ENCODE measurements at regions not wholly inside any gene's neighbourhood (a gene's known extent, or its start where the extent isn't known, plus 50 kb on each side); places are given as distances from the start of the nearest gene placed in this dataset.
A peak's percentile ranks its signal among the peaks of the same experiment; 100 is the strongest.
"Not testable (repeated sequence)": the region's sequence is repeated elsewhere in the genome, so short reads cannot be mapped to it uniquely, and the experiment has no call there.

GRCh38 chr21:15204970-15205286 is 140.1 kb upstream of the NRIP1 start:
- DNase-seq (ENCODE audit: insufficient read length): no peak
- no peak for TF ChIP-seq POLR2A (IDR thresholded peaks at IDR 0.05; ENCODE audit: low read depth, low read length)
- no peak for TF ChIP-seq POLR2AphosphoS5 (IDR thresholded peaks at IDR 0.05; ENCODE audit: low read depth, low read length)
- TF ChIP-seq TAF1 (IDR thresholded peaks at IDR 0.05; ENCODE audit: borderline replicate concordance, low read depth, low read length): no peak
- FAIRE-seq: no peak

- TF ChIP-seq POLR2A (IDR thresholded peaks at IDR 0.05; ENCODE audit: low read depth, low read length) (no peak), POLR2AphosphoS5 (IDR thresholded peaks at IDR 0.05; ENCODE audit: low read depth, low read length) (no peak), TAF1 (IDR thresholded peaks at IDR 0.05; ENCODE audit: borderline replicate concordance, low read depth, low read length) (no peak)
- no peak for FAIRE-seq
- peak; percentile 13 for DNase-seq (ENCODE audit: insufficient read length)
Measured at GRCh38 chr21:15206514-15206913, 141.7 kb upstream of the NRIP1 start.

GRCh38 chr21:15207231-15207630 is 142.4 kb upstream of the NRIP1 start:
- FAIRE-seq (no peak), DNase-seq (ENCODE audit: insufficient read length) (no peak)
- TF ChIP-seq POLR2AphosphoS5 (IDR thresholded peaks at IDR 0.05; ENCODE audit: low read depth, low read length) (no peak), TAF1 (IDR thresholded peaks at IDR 0.05; ENCODE audit: borderline replicate concordance, low read depth, low read length) (no peak), POLR2A (IDR thresholded peaks at IDR 0.05; ENCODE audit: low read depth, low read length) (no peak)

GRCh38 chr21:15207635-15208370 is 143.0 kb upstream of the NRIP1 start:
- TF ChIP-seq TAF1 (IDR thresholded peaks at IDR 0.05; ENCODE audit: borderline replicate concordance, low read depth, low read length): no peak
- peak; percentile 42 for FAIRE-seq
- no peak for DNase-seq (ENCODE audit: insufficient read length)

- DNase-seq (ENCODE audit: insufficient read length) (no peak), FAIRE-seq (no peak)
- TF ChIP-seq POLR2AphosphoS5 (IDR thresholded peaks at IDR 0.05; ENCODE audit: low read depth, low read length) (no peak), POLR2A (IDR thresholded peaks at IDR 0.05; ENCODE audit: low read depth, low read length) (no peak), TAF1 (IDR thresholded peaks at IDR 0.05; ENCODE audit: borderline replicate concordance, low read depth, low read length) (no peak)
Measured at GRCh38 chr21:15208786-15209185, 144.0 kb upstream of the NRIP1 start.

GRCh38 chr21:15209224-15209623 is 144.4 kb upstream of the NRIP1 start:
- DNase-seq (ENCODE audit: insufficient read length) (no peak), FAIRE-seq (no peak)
- no peak for TF ChIP-seq POLR2AphosphoS5 (IDR thresholded peaks at IDR 0.05; ENCODE audit: low read depth, low read length)
- no peak for TF ChIP-seq POLR2A (IDR thresholded peaks at IDR 0.05; ENCODE audit: low read depth, low read length)
- TF ChIP-seq TAF1 (IDR thresholded peaks at IDR 0.05; ENCODE audit: borderline replicate concordance, low read depth, low read length): no peak

- no peak for DNase-seq (ENCODE audit: insufficient read length)
- FAIRE-seq: no peak
Measured at GRCh38 chr21:15210235-15210678, 145.5 kb upstream of the NRIP1 start.

GRCh38 chr21:15211491-15212133 is 146.8 kb upstream of the NRIP1 start:
- no peak for DNase-seq (ENCODE audit: insufficient read length)
- FAIRE-seq: no peak
- TF ChIP-seq POLR2A (IDR thresholded peaks at IDR 0.05; ENCODE audit: low read depth, low read length) (no peak), POLR2AphosphoS5 (IDR thresholded peaks at IDR 0.05; ENCODE audit: low read depth, low read length) (no peak), TAF1 (IDR thresholded peaks at IDR 0.05; ENCODE audit: borderline replicate concordance, low read depth, low read length) (no peak)

More at GRCh38 chr21:15210235-15210678, 145.5 kb upstream of the NRIP1 start:
- TF ChIP-seq POLR2AphosphoS5 (IDR thresholded peaks at IDR 0.05; ENCODE audit: low read depth, low read length) (no peak), POLR2A (IDR thresholded peaks at IDR 0.05; ENCODE audit: low read depth, low read length) (no peak), TAF1 (IDR thresholded peaks at IDR 0.05; ENCODE audit: borderline replicate concordance, low read depth, low read length) (no peak)

- DNase-seq (ENCODE audit: insufficient read length) (no peak), FAIRE-seq (no peak)
- no peak for TF ChIP-seq POLR2AphosphoS5 (IDR thresholded peaks at IDR 0.05; ENCODE audit: low read depth, low read length)
- no peak for TF ChIP-seq POLR2A (IDR thresholded peaks at IDR 0.05; ENCODE audit: low read depth, low read length)
- no peak for TF ChIP-seq TAF1 (IDR thresholded peaks at IDR 0.05; ENCODE audit: borderline replicate concordance, low read depth, low read length)
Measured at GRCh38 chr21:15212206-15212605, 147.4 kb upstream of the NRIP1 start.

GRCh38 chr21:15218476-15218875 is 153.7 kb upstream of the NRIP1 start:
- FAIRE-seq; DNase-seq (ENCODE audit: insufficient read length): not testable (repeated sequence)

- DNase-seq (ENCODE audit: insufficient read length): no peak
- no peak for FAIRE-seq
- no peak for TF ChIP-seq POLR2A (IDR thresholded peaks at IDR 0.05; ENCODE audit: low read depth, low read length)
Measured at GRCh38 chr21:15219039-15219438, 154.2 kb upstream of the NRIP1 start.

GRCh38 chr21:15219894-15220293 is 155.1 kb upstream of the NRIP1 start:
- no peak for TF ChIP-seq TAF1 (IDR thresholded peaks at IDR 0.05; ENCODE audit: borderline replicate concordance, low read depth, low read length)
- TF ChIP-seq POLR2A (IDR thresholded peaks at IDR 0.05; ENCODE audit: low read depth, low read length): no peak
- no peak for TF ChIP-seq POLR2AphosphoS5 (IDR thresholded peaks at IDR 0.05; ENCODE audit: low read depth, low read length)

More at GRCh38 chr21:15219894-15220293, 155.1 kb upstream of the NRIP1 start:
- FAIRE-seq (no peak), DNase-seq (ENCODE audit: insufficient read length) (no peak)

Measured in GM12892 (cell line).